AG09309 (cell line): ENCODE measurements at regions not wholly inside any gene's neighbourhood (a gene's known extent, or its start where the extent isn't known, plus 50 kb on each side); places are given as distances from the start of the nearest gene placed in this dataset.
A peak's percentile ranks its signal among the peaks of the same experiment; 100 is the strongest.

Experiments
- DNase-seq: peaks from one replicate; pipeline ENCODE4 v3.0.0-alpha.2; 2010; ENCODE audit warnings: low read depth
- H3K4me3 ChIP-seq: 2 replicates; pipeline ENCODE4 v1.5.1; 2011; ENCODE audit warnings: mild to moderate bottlenecking, low read depth, low read length, moderate library complexity; ENCODE audit not compliant: control insufficient read depth
- TF ChIP-seq, protein P1 (sequence below): IDR thresholded peaks from 2 replicates; pipeline ENCODE4 v1.5.1; 2011; ENCODE audit warnings: mild to moderate bottlenecking, low read depth, low read length, inconsistent platforms; ENCODE audit not compliant: insufficient read depth, control insufficient read depth; ENCODE audit errors: missing control alignments

DNA sequence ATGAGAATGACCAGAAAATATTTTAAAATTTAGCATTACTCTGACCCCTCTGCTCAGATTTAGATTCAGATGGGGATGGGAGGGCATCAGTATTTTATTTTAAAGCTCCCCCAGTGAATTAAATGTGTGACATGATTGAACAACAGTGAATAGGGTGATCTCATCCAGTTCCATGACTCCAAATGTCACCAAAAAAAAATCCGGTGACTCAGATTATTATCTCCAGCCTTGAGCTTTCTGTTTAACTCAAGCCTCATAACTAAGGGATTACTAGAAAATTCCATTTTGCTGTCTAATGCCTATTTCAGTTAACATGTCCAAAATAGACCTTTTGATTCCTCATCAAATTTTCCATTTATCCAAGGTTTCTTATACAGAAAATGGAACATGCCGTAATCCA is 121.8 kb upstream of the TMEM47 start:
- DNase-seq = peak; percentile 28
- no peak overlapping the region for H3K4me3 ChIP-seq
- TF ChIP-seq, protein P1, sequence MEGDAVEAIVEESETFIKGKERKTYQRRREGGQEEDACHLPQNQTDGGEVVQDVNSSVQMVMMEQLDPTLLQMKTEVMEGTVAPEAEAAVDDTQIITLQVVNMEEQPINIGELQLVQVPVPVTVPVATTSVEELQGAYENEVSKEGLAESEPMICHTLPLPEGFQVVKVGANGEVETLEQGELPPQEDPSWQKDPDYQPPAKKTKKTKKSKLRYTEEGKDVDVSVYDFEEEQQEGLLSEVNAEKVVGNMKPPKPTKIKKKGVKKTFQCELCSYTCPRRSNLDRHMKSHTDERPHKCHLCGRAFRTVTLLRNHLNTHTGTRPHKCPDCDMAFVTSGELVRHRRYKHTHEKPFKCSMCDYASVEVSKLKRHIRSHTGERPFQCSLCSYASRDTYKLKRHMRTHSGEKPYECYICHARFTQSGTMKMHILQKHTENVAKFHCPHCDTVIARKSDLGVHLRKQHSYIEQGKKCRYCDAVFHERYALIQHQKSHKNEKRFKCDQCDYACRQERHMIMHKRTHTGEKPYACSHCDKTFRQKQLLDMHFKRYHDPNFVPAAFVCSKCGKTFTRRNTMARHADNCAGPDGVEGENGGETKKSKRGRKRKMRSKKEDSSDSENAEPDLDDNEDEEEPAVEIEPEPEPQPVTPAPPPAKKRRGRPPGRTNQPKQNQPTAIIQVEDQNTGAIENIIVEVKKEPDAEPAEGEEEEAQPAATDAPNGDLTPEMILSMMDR = no peak

DNA sequence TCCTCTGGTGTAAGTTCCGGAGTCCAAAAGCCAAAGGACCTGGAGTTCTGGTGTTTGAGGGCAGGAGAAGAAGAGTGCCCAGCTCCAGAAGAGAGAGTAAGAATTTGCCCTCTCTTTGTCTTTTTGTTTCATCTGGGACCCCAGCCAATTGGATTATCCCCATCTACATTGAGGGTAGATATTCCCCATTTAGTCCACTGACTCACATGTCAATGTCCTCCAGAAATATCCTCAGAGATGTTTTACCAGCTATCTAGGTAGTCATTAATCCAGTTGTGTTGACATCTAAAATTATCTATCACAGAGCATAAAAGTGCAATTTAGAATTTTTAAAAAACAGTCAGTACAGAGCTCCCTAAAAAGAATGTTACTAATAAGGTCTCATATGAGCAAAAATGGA is 132.9 kb upstream of the TMEM47 start:
- no peak for DNase-seq
- TF ChIP-seq, protein P1 = no peak
- H3K4me3 ChIP-seq = no peak overlapping the region

DNA sequence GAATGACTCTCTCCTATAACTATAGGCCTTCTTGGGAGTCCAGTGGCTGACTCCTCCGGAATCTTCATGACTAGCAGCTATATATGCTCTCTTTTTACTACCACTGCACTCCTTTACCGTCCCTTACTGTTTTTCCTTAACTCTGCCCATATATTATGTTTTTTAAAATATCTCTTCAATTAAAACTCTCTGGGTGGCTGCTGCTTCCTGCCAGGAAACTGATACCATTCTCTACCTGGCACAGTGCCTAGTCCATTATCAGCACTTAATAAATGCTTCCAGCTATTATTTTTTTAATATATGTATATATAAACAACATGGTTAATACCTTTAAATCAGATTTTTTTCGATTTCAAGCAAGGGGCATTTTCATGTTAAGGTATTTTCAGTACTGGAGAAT is 136.6 kb upstream of the FAM47B start:
- no peak overlapping the region for H3K4me3 ChIP-seq
- TF ChIP-seq, protein P1 = no peak
- no peak for DNase-seq

DNA sequence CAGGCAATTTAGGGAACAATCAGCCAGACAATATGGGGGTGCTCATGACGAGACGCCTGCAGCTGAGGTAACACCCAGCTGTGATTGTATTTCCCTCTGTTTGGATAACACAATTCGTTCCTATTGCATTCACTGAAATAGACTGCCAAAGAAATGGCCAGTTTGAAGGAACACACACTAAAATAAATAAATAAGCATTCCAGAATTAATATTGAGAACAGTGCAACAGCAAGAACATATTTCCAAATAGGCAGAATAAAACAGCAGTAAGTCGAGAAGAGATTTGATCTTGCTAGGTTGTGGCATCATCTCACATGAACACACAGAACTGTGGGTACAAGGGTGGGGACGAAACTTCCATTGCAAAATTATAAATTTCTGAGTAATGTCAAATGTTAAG is 133.5 kb upstream of the FAM47B start:
- TF ChIP-seq, protein P1 = no peak
- DNase-seq = no peak
- H3K4me3 ChIP-seq = no peak overlapping the region

GRCh38 chrX:34810364-34810763 is 132.2 kb upstream of the FAM47B start:
- TF ChIP-seq, protein P1 = no peak
- DNase-seq = no peak
- H3K4me3 ChIP-seq = no peak overlapping the region

- TF ChIP-seq, protein P1 = no peak
- no peak for DNase-seq
- H3K4me3 ChIP-seq = no peak overlapping the region
Observed at GRCh38 chrX:34810916-34811315, 131.7 kb upstream of the FAM47B start.

- no peak for DNase-seq
- TF ChIP-seq, protein P1 = no peak
Observed at GRCh38 chrX:34813618-34814017, 129.0 kb upstream of the FAM47B start.

More at GRCh38 chrX:34813618-34814017, 129.0 kb upstream of the FAM47B start:
- H3K4me3 ChIP-seq = no peak overlapping the region
